ENCODE measurements at regions not wholly inside any gene's neighbourhood (a gene's known extent, or its start where the extent isn't known, plus 50 kb on each side); places are given as distances from the start of the nearest gene placed in this dataset.

- peaks cover 0 to 4% (median 0%) of the 10 kb centered on the region in 3 experiments; a peak in 3 of 7 replicates for H3K36me3 Mint-ChIP-seq (ENCODE audit: insufficient read depth in 1 of 3, low read depth in 3 of 3)
- H3K79me2 ChIP-seq (ENCODE audit: insufficient read depth, low read length): no peaks in the 10 kb centered on the region
- no peak overlapping the region for H2AK5ac ChIP-seq (ENCODE audit: insufficient read length, low read length)
- no peaks in the 10 kb centered on the region for H3K27me3 Mint-ChIP-seq (ENCODE audit: low read depth)
- peaks cover 28% of the 10 kb centered on the region for H3K9me3 ChIP-seq (ENCODE audit: control insufficient read depth, low read depth, low read length)
- H3K18ac ChIP-seq (ENCODE audit: insufficient read length, low read depth, low read length): no peak overlapping the region
- H3K14ac ChIP-seq (ENCODE audit: insufficient read depth, low read length): no peak overlapping the region
- H3K4me1 Mint-ChIP-seq: no peaks in the 10 kb centered on the region
- no peaks in the 10 kb centered on the region for H3K4me1 ChIP-seq (ENCODE audit: insufficient read depth, low read length)
- no peak overlapping the region for H3K4ac ChIP-seq (ENCODE audit: low read depth, low read length)
- no peak overlapping the region for H3K27ac Mint-ChIP-seq
- no peak for DNase-seq
- no peak overlapping the region for H3K4me2 ChIP-seq (ENCODE audit: insufficient read depth, insufficient read length, low read length)
- no CpG with 5 or more reads among the region's 3 CpGs for WGBS (ENCODE audit: extremely low coverage, insufficient read length, low lambda C conversion rate)
- H2BK12ac ChIP-seq (ENCODE audit: insufficient read length, low read depth, low read length): no peak overlapping the region
- H3K27me3 ChIP-seq (ENCODE audit: insufficient read depth, low read length): no peaks in the 10 kb centered on the region
- H3K4me3 Mint-ChIP-seq: no peak overlapping the region
- no peak overlapping the region for H3K56ac ChIP-seq (ENCODE audit: insufficient read length, low read depth, low read length)
- no peak overlapping the region for H2BK20ac ChIP-seq (ENCODE audit: low read depth, low read length, poor library complexity, severe bottlenecking)
- no peak overlapping the region for H3K27ac ChIP-seq (ENCODE audit: insufficient read length, low read depth, low read length)
- no peak overlapping the region for H2BK5ac ChIP-seq (ENCODE audit: insufficient read length, low read length)
- no peak overlapping the region for H4K5ac ChIP-seq (ENCODE audit: insufficient read length, low read depth, low read length)
- no peaks in the 10 kb centered on the region for H4K20me1 ChIP-seq (ENCODE audit: control insufficient read depth, insufficient read depth, insufficient read length)
- H3K9ac ChIP-seq (ENCODE audit: extremely low read depth, insufficient read length, low read length): no peak overlapping the region
- peaks cover 77 to 85% of the 10 kb centered on the region in 2 experiments for H3K9me3 Mint-ChIP-seq
- no peak overlapping the region for H2BK120ac ChIP-seq (ENCODE audit: low read depth, low read length, poor library complexity, severe bottlenecking)
- H3T11ph ChIP-seq (ENCODE audit: low read length): no peak overlapping the region
- H2AFZ ChIP-seq (ENCODE audit: low read length): no peak overlapping the region
- H3K79me1 ChIP-seq (ENCODE audit: insufficient read depth, low read depth, low read length, poor library complexity, severe bottlenecking): no peaks in the 10 kb centered on the region
- TF ChIP-seq CTCF (conservative IDR thresholded peaks at IDR 0.05): no peak
- H3K23me2 ChIP-seq (ENCODE audit: insufficient read length, low read depth, low read length, poor library complexity, severe bottlenecking): no peaks in the 10 kb centered on the region
- H2BK15ac ChIP-seq (ENCODE audit: low read depth, low read length): no peak overlapping the region
- no peak overlapping the region for H4K91ac ChIP-seq (ENCODE audit: insufficient read length, low read depth, low read length)
- no peak overlapping the region for H4K8ac ChIP-seq (replicated peaks; ENCODE audit: insufficient read length, low read depth, low read length)
- no peak overlapping the region for H3K23ac ChIP-seq (ENCODE audit: insufficient read length, low read depth, low read length)
These were observed 1123.7 kb upstream of the POU3F4 start for GRCh38 chrX:82384401-82384800.
